ENCODE measurements at regions not wholly inside any gene's neighbourhood (a gene's known extent, or its start where the extent isn't known, plus 50 kb on each side); places are given as distances from the start of the nearest gene placed in this dataset.

GRCh38 chr6:44558832-44559251 is 171.3 kb downstream of the CDC5L start:
- Histone ChIP-seq H3K4me1 (ENCODE audit: control insufficient read depth, insufficient read depth, low read length) (peaks cover 7% of the 10 kb centered on the region), H3K27ac (ENCODE audit: insufficient read depth, low read depth, low read length, poor library complexity, severe bottlenecking) (no peak overlapping the region), H3K4me3 (ENCODE audit: insufficient read depth, low read depth, low read length) (no peak overlapping the region), H3K36me3 (ENCODE audit: control insufficient read depth, insufficient read depth, low read length) (no peaks in the 10 kb centered on the region), H3K27me3 (ENCODE audit: control insufficient read depth, insufficient read depth, low read length, poor library complexity, severe bottlenecking) (no peaks in the 10 kb centered on the region), H3K9me3 (ENCODE audit: control insufficient read depth, low read length) (no peaks in the 10 kb centered on the region)
- 80 to 86% methylated on average over 2 of the region's 2 CpGs for WGBS, 2 experiments

GRCh38 chr6:44559486-44560270 is 172.2 kb downstream of the CDC5L start:
- Histone ChIP-seq H3K27ac (ENCODE audit: insufficient read depth, low read depth, low read length, poor library complexity, severe bottlenecking) (no peak overlapping the region), H3K9me3 (ENCODE audit: control insufficient read depth, low read length) (no peaks in the 10 kb centered on the region), H3K36me3 (ENCODE audit: control insufficient read depth, insufficient read depth, low read length) (no peaks in the 10 kb centered on the region), H3K27me3 (ENCODE audit: control insufficient read depth, insufficient read depth, low read length, poor library complexity, severe bottlenecking) (no peaks in the 10 kb centered on the region), H3K4me1 (ENCODE audit: control insufficient read depth, insufficient read depth, low read length) (peaks cover 7% of the 10 kb centered on the region), H3K4me3 (ENCODE audit: insufficient read depth, low read depth, low read length) (no peak overlapping the region)
- 91 to 92% methylated on average over 13 of the region's 13 CpGs for WGBS, 2 experiments

GRCh38 chr6:44560458-44561059 is 173.1 kb downstream of the CDC5L start:
- no peaks in the 10 kb centered on the region for H3K36me3 ChIP-seq (ENCODE audit: control insufficient read depth, insufficient read depth, low read length)
- H3K27me3 ChIP-seq (ENCODE audit: control insufficient read depth, insufficient read depth, low read length, poor library complexity, severe bottlenecking): no peaks in the 10 kb centered on the region
- peaks cover 7% of the 10 kb centered on the region for H3K4me1 ChIP-seq (ENCODE audit: control insufficient read depth, insufficient read depth, low read length)
- H3K4me3 ChIP-seq (ENCODE audit: insufficient read depth, low read depth, low read length): no peak overlapping the region
- 92 to 95% methylated on average over 10 of the region's 12 CpGs for WGBS, 2 experiments
- no peaks in the 10 kb centered on the region for H3K9me3 ChIP-seq (ENCODE audit: control insufficient read depth, low read length)
- no peak overlapping the region for H3K27ac ChIP-seq (ENCODE audit: insufficient read depth, low read depth, low read length, poor library complexity, severe bottlenecking)

- no peak overlapping the region for H3K27ac ChIP-seq (ENCODE audit: insufficient read depth, low read depth, low read length, poor library complexity, severe bottlenecking)
- H3K4me3 ChIP-seq (ENCODE audit: insufficient read depth, low read depth, low read length): no peak overlapping the region
- WGBS, 2 experiments: 75% methylated on average over 25 of the region's 25 CpGs
- H3K36me3 ChIP-seq (ENCODE audit: control insufficient read depth, insufficient read depth, low read length): no peaks in the 10 kb centered on the region
- no peaks in the 10 kb centered on the region for H3K27me3 ChIP-seq (ENCODE audit: control insufficient read depth, insufficient read depth, low read length, poor library complexity, severe bottlenecking)
- peaks cover 7% of the 10 kb centered on the region for H3K4me1 ChIP-seq (ENCODE audit: control insufficient read depth, insufficient read depth, low read length)
- no peaks in the 10 kb centered on the region for H3K9me3 ChIP-seq (ENCODE audit: control insufficient read depth, low read length)
Measured at GRCh38 chr6:44561060-44561623, 173.6 kb downstream of the CDC5L start.

GRCh38 chr6:44561832-44562665 is 174.5 kb downstream of the CDC5L start:
- Histone ChIP-seq H3K4me1 (ENCODE audit: control insufficient read depth, insufficient read depth, low read length) (peaks cover 7% of the 10 kb centered on the region), H3K36me3 (ENCODE audit: control insufficient read depth, insufficient read depth, low read length) (no peaks in the 10 kb centered on the region), H3K4me3 (ENCODE audit: insufficient read depth, low read depth, low read length) (no peak overlapping the region), H3K27me3 (ENCODE audit: control insufficient read depth, insufficient read depth, low read length, poor library complexity, severe bottlenecking) (no peaks in the 10 kb centered on the region), H3K9me3 (ENCODE audit: control insufficient read depth, low read length) (no peaks in the 10 kb centered on the region), H3K27ac (ENCODE audit: insufficient read depth, low read depth, low read length, poor library complexity, severe bottlenecking) (no peak overlapping the region)
- WGBS, 2 experiments: 75 to 83% methylated on average over 7 to 8 of the region's 8 CpGs

GRCh38 chr6:44563397-44563796 is 175.9 kb downstream of the CDC5L start:
- no peak overlapping the region for H3K4me3 ChIP-seq (ENCODE audit: insufficient read depth, low read depth, low read length)
- H3K36me3 ChIP-seq (ENCODE audit: control insufficient read depth, insufficient read depth, low read length): no peaks in the 10 kb centered on the region
- peaks cover 7% of the 10 kb centered on the region for H3K4me1 ChIP-seq (ENCODE audit: control insufficient read depth, insufficient read depth, low read length)
- no peaks in the 10 kb centered on the region for H3K27me3 ChIP-seq (ENCODE audit: control insufficient read depth, insufficient read depth, low read length, poor library complexity, severe bottlenecking)
- H3K27ac ChIP-seq (ENCODE audit: insufficient read depth, low read depth, low read length, poor library complexity, severe bottlenecking): no peak overlapping the region
- WGBS, 2 experiments: 80 to 85% methylated on average over 11 of the region's 11 CpGs
- H3K9me3 ChIP-seq (ENCODE audit: control insufficient read depth, low read length): no peaks in the 10 kb centered on the region

- WGBS, 2 experiments: 55 to 65% methylated on average over 5 to 6 of the region's 6 CpGs
- Histone ChIP-seq H3K4me3 (ENCODE audit: insufficient read depth, low read depth, low read length) (no peak overlapping the region), H3K27ac (ENCODE audit: insufficient read depth, low read depth, low read length, poor library complexity, severe bottlenecking) (no peak overlapping the region), H3K9me3 (ENCODE audit: control insufficient read depth, low read length) (no peaks in the 10 kb centered on the region), H3K27me3 (ENCODE audit: control insufficient read depth, insufficient read depth, low read length, poor library complexity, severe bottlenecking) (no peaks in the 10 kb centered on the region), H3K36me3 (ENCODE audit: control insufficient read depth, insufficient read depth, low read length) (no peaks in the 10 kb centered on the region), H3K4me1 (ENCODE audit: control insufficient read depth, insufficient read depth, low read length) (peaks cover 14% of the 10 kb centered on the region)
Measured at GRCh38 chr6:44564906-44565524, 177.5 kb downstream of the CDC5L start.

GRCh38 chr6:44567406-44567805 is 179.9 kb downstream of the CDC5L start:
- Histone ChIP-seq H3K4me3 (ENCODE audit: insufficient read depth, low read depth, low read length) (no peak overlapping the region), H3K4me1 (ENCODE audit: control insufficient read depth, insufficient read depth, low read length) (peaks cover 9% of the 10 kb centered on the region), H3K27ac (ENCODE audit: insufficient read depth, low read depth, low read length, poor library complexity, severe bottlenecking) (no peak overlapping the region), H3K36me3 (ENCODE audit: control insufficient read depth, insufficient read depth, low read length) (no peaks in the 10 kb centered on the region), H3K9me3 (ENCODE audit: control insufficient read depth, low read length) (no peaks in the 10 kb centered on the region), H3K27me3 (ENCODE audit: control insufficient read depth, insufficient read depth, low read length, poor library complexity, severe bottlenecking) (no peaks in the 10 kb centered on the region)
- WGBS, 2 experiments: 94 to 96% methylated on average over 4 of the region's 4 CpGs

- WGBS, 2 experiments: 94 to 95% methylated on average over 3 of the region's 3 CpGs
- Histone ChIP-seq H3K27me3 (ENCODE audit: control insufficient read depth, insufficient read depth, low read length, poor library complexity, severe bottlenecking) (no peaks in the 10 kb centered on the region), H3K4me3 (ENCODE audit: insufficient read depth, low read depth, low read length) (no peak overlapping the region), H3K9me3 (ENCODE audit: control insufficient read depth, low read length) (no peaks in the 10 kb centered on the region), H3K36me3 (ENCODE audit: control insufficient read depth, insufficient read depth, low read length) (no peaks in the 10 kb centered on the region), H3K4me1 (ENCODE audit: control insufficient read depth, insufficient read depth, low read length) (peaks cover 9% of the 10 kb centered on the region), H3K27ac (ENCODE audit: insufficient read depth, low read depth, low read length, poor library complexity, severe bottlenecking) (no peak overlapping the region)
Measured at GRCh38 chr6:44569131-44569530, 181.6 kb downstream of the CDC5L start.
